ENCODE measurements at regions not wholly inside any gene's neighbourhood (a gene's known extent, or its start where the extent isn't known, plus 50 kb on each side); places are given as distances from the start of the nearest gene placed in this dataset.

DNA sequence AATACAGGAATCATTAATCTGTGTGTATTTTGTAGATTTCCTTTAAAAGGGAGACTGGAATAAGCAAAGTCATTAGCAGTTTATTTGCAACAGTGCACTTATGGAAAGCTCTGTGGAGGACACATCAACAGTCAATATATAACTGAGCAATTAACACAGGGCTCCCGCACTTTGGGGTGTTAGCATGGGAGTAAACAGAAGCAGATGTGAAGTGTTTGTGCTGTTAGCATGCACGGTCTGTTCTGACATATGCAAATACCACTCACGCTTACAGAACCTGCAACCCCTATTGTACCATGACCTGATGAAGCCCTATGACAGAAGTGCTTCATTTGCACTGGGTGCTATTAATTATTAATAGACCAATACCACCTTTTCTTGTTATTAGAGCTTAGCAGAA, 118.9 kb downstream of the PPP1R3A start:
- no peaks in the 10 kb centered on the region for H3K4me1 Mint-ChIP-seq (ENCODE audit: low read depth in 2 of 2)
- H3K36me3 Mint-ChIP-seq (ENCODE audit: insufficient read depth) = no peaks in the 10 kb centered on the region
- no peaks in the 10 kb centered on the region for H3K27me3 Mint-ChIP-seq
- H3K9me3 Mint-ChIP-seq = peaks cover 6 to 8% of the 10 kb centered on the region in 2 donors
- no peak overlapping the region for H3K4me3 Mint-ChIP-seq
- ATAC-seq (replicated peaks) (no peak), DNase-seq (no peak)
- no peak overlapping the region for H3K27ac Mint-ChIP-seq

DNA sequence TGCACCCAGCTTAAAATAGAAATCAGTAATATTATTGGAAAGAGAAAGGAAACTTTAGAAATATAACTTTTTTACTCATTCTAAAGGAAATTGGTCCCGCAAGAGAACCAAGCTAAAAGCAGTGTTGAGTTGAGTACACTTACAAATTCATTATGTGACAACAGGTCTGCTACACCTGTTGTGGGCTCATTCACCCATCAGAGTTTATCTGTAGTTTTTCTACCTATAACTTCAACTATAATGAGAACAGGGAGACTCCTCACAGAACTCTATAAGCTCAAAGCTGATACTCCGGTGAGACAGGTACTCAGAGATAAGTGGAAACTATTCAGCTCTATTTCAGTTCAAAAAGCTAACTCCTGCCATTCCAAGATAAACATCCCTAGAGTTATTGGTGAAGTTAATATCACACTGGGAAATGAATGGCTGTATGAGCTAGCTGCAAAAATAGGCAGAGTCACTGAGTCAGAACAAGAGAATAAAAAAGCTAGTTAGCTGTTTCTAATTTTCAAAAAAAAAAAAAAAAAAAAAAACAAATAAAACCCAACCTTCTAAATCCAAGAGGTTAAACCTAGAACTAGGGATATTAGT, 121.3 kb downstream of the PPP1R3A start:
- Mint-ChIP-seq H3K27me3 (no peaks in the 10 kb centered on the region), H3K9me3 (peaks cover 4 to 6% of the 10 kb centered on the region in 2 donors), H3K36me3 (ENCODE audit: insufficient read depth) (no peaks in the 10 kb centered on the region), H3K4me3 (no peak overlapping the region), H3K27ac (no peak overlapping the region), H3K4me1 (ENCODE audit: low read depth in 2 of 2) (no peaks in the 10 kb centered on the region)
- ATAC-seq (replicated peaks) = no peak
- DNase-seq = no peak

DNA sequence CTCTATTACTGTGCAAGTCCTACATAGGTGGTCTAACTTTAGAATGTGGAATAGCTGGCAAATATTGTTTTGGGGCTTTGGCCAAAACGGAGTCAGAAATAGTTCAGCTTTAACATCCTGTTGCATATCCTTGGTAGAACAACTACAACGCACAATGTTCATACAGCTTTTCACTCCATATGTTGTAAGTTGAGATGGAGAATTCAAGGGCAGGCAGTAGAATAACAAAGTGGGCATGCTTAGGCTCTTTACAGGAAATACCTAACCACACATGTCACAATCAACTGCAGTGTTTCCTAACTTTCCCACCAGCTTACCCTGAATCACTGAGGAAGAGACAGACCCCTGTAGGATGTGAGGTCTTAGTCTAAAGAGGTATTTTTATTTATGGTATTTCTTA, 122.3 kb downstream of the PPP1R3A start:
- no peak overlapping the region for H3K4me3 Mint-ChIP-seq

DNA sequence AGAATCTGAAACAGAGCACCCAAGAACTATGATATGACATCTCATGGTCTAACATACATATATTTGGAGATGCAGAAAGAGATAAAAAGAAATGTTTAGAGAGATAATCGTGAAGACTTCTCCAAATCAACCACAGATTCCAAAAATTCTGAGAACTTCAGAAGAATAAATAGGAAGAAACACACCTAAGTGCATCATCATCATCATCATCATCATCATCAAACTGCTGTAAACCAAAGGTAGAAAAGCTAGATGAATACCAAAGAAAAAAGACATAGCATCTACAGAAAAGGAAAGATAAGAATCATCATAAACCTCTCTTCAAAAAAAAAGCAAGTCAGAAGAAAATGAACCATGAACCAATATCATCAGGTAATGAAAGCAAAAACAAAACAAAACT, 124.2 kb downstream of the PPP1R3A start:
- H3K27ac Mint-ChIP-seq = no peak overlapping the region
- DNase-seq = no peak
- H3K27me3 Mint-ChIP-seq = no peaks in the 10 kb centered on the region
- H3K4me3 Mint-ChIP-seq = no peak overlapping the region
- H3K9me3 Mint-ChIP-seq = peaks cover 10 to 13% of the 10 kb centered on the region in 2 donors
- no peaks in the 10 kb centered on the region for H3K4me1 Mint-ChIP-seq (ENCODE audit: low read depth in 2 of 2)
- ATAC-seq (replicated peaks) = no peak
- no peaks in the 10 kb centered on the region for H3K36me3 Mint-ChIP-seq (ENCODE audit: insufficient read depth)

More for the DNA sequence above, 122.3 kb downstream of the PPP1R3A start:
- Mint-ChIP-seq H3K4me1 (ENCODE audit: low read depth in 2 of 2) (no peaks in the 10 kb centered on the region), H3K27me3 (no peaks in the 10 kb centered on the region), H3K9me3 (peaks cover 5 to 8% of the 10 kb centered on the region in 2 donors), H3K27ac (no peak overlapping the region), H3K36me3 (ENCODE audit: insufficient read depth) (no peaks in the 10 kb centered on the region)
- no peak for DNase-seq
- ATAC-seq (replicated peaks) = no peak

DNA sequence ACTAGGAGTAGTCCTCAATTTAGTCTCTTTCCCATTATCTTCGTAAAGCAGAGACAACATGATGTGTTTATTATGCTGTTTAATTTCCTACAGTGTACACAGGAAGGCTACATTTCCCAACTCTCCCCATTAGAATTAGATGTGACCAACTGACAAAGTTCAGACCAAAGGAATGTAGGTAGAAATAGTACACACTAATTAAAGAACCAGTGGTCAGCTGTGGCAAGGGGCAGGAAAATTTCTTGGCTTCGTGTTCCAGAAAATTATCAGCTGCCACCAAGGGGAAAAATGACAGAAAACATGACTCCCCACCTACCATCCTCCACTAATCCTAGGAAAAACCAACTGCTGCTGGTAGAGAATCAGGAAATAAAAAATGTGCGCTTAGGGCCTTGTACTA, 125.6 kb downstream of the PPP1R3A start:
- Mint-ChIP-seq H3K36me3 (ENCODE audit: insufficient read depth) (no peaks in the 10 kb centered on the region), H3K9me3 (peaks cover 13 to 20% of the 10 kb centered on the region in 2 donors), H3K27ac (no peak overlapping the region), H3K4me1 (ENCODE audit: low read depth in 2 of 2) (no peaks in the 10 kb centered on the region), H3K4me3 (no peak overlapping the region), H3K27me3 (no peaks in the 10 kb centered on the region)
- ATAC-seq (replicated peaks) (no peak), DNase-seq (no peak)

DNA sequence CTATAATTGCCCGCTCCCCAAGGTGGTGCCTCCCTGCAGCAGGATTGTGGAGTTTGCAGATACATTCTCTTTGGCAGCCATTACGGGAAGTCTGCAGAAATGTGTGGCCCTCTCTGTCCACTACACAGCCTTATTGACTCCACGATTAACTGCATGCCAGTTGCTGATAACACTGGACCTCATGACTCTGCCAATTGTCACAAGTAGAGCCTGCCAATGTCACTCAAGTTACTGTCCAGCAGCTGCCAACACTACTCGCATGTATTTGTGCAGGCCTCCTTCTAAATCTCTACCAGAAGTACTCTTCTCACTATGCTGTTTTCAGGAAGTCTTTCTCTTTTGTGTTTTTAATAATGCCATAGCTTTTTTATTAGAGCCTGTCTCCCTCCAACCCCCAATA, 128.8 kb downstream of the PPP1R3A start:
- no peak for ATAC-seq (replicated peaks)
- H3K4me1 Mint-ChIP-seq (ENCODE audit: low read depth in 2 of 2) = no peaks in the 10 kb centered on the region
- no peak overlapping the region for H3K4me3 Mint-ChIP-seq
- H3K36me3 Mint-ChIP-seq (ENCODE audit: insufficient read depth) = no peaks in the 10 kb centered on the region
- peaks cover 13 to 20% of the 10 kb centered on the region in 2 donors for H3K9me3 Mint-ChIP-seq
- H3K27ac Mint-ChIP-seq = no peak overlapping the region
- no peaks in the 10 kb centered on the region for H3K27me3 Mint-ChIP-seq
- DNase-seq = no peak

DNA sequence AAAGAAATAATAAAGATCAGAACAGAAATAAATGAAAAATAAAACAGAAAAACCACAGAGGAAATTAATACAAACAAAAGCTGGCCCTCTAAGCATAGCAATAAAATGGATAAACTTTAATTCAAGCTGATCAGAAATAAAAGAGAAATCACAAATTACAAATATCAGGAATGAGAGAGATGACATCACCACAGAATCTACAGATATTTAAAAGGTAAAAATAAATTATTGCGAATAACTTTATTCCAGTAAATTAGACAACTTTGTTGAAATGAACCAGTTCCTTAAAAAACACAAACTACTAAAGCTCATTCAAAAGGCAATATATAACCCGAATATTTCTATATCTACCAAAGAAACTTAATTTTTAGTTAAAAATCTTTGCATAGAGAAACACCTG, 131.7 kb downstream of the PPP1R3A start:
- ATAC-seq (replicated peaks) = no peak
- Mint-ChIP-seq H3K27ac (no peak overlapping the region), H3K27me3 (no peaks in the 10 kb centered on the region), H3K36me3 (ENCODE audit: insufficient read depth) (no peaks in the 10 kb centered on the region), H3K4me3 (no peak overlapping the region), H3K4me1 (ENCODE audit: low read depth in 2 of 2) (no peaks in the 10 kb centered on the region), H3K9me3 (peaks cover 10 to 14% of the 10 kb centered on the region in 2 donors)
- DNase-seq = no peak

DNA sequence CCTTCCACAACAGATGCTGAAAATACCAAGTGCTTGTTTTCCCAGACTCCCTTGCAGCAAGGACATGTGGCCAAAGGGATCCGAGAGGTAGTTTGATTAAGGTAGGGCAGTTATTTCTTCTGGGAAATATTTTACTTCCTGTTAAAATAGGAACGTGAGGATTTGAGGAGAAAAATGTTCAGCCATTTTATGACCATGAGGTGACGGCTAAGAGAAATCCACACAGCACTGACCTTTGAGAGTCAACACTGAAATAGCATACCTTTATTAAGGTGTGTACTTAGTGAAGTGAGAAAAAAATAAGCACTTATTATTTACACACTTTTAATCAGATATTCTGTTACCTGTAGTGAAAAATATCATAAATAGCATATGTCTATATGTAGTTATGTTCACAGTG, 133.9 kb downstream of the PPP1R3A start:
- ATAC-seq (replicated peaks) (no peak), DNase-seq (no peak)
- no peak overlapping the region for H3K27ac Mint-ChIP-seq
- no peaks in the 10 kb centered on the region for H3K36me3 Mint-ChIP-seq (ENCODE audit: insufficient read depth)
- H3K4me3 Mint-ChIP-seq = no peak overlapping the region
- H3K9me3 Mint-ChIP-seq = peaks cover 3 to 7% of the 10 kb centered on the region in 2 donors
- no peaks in the 10 kb centered on the region for H3K27me3 Mint-ChIP-seq
- H3K4me1 Mint-ChIP-seq (ENCODE audit: low read depth in 2 of 2) = no peaks in the 10 kb centered on the region

DNA sequence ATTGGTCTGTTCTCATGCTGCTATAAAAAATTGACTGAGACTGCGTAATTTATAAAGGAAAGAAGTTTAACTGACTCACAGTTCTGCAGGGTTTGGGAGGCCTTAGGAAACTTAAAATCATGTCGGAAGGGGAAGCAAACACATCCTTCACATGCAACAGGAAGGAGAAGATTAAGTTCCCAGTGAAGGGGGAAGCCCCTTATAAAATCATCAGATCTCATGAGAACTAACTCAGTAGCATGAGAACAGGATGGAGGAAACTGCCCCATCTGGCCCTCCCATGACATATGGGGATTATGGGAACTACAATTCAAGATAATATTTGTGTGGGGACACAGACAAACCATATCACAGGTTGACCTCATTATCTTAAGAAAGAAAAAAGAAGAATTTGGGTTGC, 134.5 kb downstream of the PPP1R3A start:
- DNase-seq (no peak), ATAC-seq (replicated peaks) (no peak)
- peaks cover 3 to 7% of the 10 kb centered on the region in 2 donors for H3K9me3 Mint-ChIP-seq
- H3K36me3 Mint-ChIP-seq (ENCODE audit: insufficient read depth) = no peaks in the 10 kb centered on the region
- H3K4me1 Mint-ChIP-seq (ENCODE audit: low read depth in 2 of 2) = no peaks in the 10 kb centered on the region
- no peak overlapping the region for H3K4me3 Mint-ChIP-seq
- no peaks in the 10 kb centered on the region for H3K27me3 Mint-ChIP-seq
- H3K27ac Mint-ChIP-seq = no peak overlapping the region

DNA sequence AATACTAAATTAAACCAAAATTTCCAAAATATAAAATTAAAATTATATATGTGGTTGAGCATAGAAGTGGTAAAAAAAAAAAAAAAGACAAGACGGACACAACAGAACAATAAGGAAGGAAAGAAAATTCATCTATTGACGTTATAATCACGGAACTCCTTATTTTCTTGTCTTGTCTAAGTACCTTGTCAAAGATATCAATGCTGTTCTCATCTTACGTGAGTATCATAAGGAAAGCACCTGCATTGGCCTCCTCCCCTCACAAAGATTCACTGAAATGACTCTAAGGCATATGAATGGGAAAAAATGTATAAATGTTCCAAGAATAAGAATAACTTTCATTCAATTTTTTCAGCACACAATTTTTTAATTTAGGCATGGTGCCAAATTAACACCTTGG, 135.4 kb downstream of the PPP1R3A start:
- H3K27ac Mint-ChIP-seq = no peak overlapping the region
- no peak overlapping the region for H3K4me3 Mint-ChIP-seq
- no peaks in the 10 kb centered on the region for H3K27me3 Mint-ChIP-seq
- ATAC-seq (replicated peaks) = no peak
- H3K9me3 Mint-ChIP-seq = peaks cover 0 to 1% of the 10 kb centered on the region in 2 donors
- no peaks in the 10 kb centered on the region for H3K36me3 Mint-ChIP-seq (ENCODE audit: insufficient read depth)
- DNase-seq = no peak
- no peaks in the 10 kb centered on the region for H3K4me1 Mint-ChIP-seq (ENCODE audit: low read depth in 2 of 2)

DNA sequence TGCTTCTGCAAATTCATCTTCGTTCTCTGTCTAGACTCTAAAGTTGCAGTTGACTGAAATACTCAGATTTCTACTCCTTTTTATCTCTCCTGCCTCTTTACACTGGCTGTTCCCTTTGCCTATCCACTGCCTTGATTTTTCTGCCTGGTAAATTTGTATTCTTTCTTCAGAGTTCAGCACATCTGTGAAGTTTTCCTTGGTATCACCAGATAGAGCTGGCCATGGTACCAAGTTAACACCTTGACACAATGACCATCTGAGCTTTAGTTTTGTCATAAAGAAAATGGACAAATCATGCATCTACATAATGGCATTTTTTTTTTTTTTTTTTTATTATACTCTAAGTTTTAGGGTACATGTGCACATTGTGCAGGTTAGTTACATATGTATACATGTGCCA, 143.0 kb downstream of the PPP1R3A start:
- DNase-seq = no peak

DNA sequence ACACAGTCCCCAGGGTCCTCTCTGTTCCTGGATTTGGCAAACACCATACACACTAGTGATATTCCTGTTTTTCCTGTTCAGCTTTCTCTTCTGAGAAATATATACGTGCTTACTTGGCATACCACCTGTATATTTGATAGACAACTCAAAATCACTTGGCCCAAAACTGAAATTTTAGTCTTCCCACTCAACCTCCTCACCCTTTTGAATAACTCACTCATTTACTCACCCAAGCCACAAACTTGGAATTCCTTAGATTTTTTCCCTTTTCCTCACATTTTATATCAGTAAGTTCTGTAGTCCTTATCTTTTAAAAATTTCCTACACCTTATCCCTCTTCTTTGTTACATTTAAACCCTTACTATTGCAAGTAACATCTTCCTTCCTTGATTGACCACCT, 143.4 kb downstream of the PPP1R3A start:
- no peak for DNase-seq
- no peaks in the 10 kb centered on the region for H3K36me3 Mint-ChIP-seq (ENCODE audit: insufficient read depth)
- H3K4me1 Mint-ChIP-seq (ENCODE audit: low read depth in 2 of 2) = no peaks in the 10 kb centered on the region
- no peak overlapping the region for H3K4me3 Mint-ChIP-seq
- no peaks in the 10 kb centered on the region for H3K27me3 Mint-ChIP-seq
- peaks cover 0 to 9% of the 10 kb centered on the region in 2 donors for H3K9me3 Mint-ChIP-seq
- no peak for ATAC-seq (replicated peaks)
- no peak overlapping the region for H3K27ac Mint-ChIP-seq

More for the DNA sequence above, 143.0 kb downstream of the PPP1R3A start:
- ATAC-seq (replicated peaks) = no peak
- Mint-ChIP-seq H3K27me3 (no peaks in the 10 kb centered on the region), H3K4me1 (ENCODE audit: low read depth in 2 of 2) (no peaks in the 10 kb centered on the region), H3K27ac (no peak overlapping the region), H3K9me3 (peaks cover 0 to 6% of the 10 kb centered on the region in 2 donors), H3K36me3 (ENCODE audit: insufficient read depth) (no peaks in the 10 kb centered on the region), H3K4me3 (no peak overlapping the region)

DNA sequence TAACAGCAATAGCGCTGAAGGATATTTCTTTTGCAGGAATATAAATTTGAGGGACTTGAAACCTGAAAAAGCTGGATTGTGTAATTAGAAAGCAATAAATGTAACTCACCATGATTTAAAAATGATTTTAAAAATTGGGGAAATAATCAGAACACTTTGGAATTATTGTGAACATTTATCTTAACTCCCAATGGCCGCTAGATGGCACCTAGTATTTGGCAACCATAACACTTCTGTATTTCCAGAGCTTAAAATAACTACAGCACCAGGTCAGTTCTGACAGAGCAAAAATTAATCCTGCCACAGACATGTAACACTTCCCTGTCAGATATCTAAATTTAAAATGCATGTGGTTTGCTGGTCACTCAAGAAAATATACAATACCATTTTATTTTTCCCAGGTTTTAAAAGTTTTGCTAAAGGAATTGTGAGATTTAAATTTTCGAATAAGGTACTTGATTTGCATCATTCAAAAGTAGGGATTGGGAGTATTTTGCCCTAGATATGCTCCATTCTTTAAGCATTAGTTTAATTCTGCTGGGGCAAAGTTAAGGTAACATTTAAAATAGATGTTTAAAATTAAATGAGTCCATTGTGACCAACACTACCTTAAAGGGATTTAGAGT, 144.5 kb downstream of the PPP1R3A start:
- Mint-ChIP-seq H3K9me3 (peaks cover 6 to 13% of the 10 kb centered on the region in 2 donors), H3K27me3 (no peaks in the 10 kb centered on the region), H3K4me1 (ENCODE audit: low read depth in 2 of 2) (no peaks in the 10 kb centered on the region), H3K27ac (no peak overlapping the region), H3K4me3 (no peak overlapping the region), H3K36me3 (ENCODE audit: insufficient read depth) (no peaks in the 10 kb centered on the region)
- ATAC-seq (replicated peaks) (no peak), DNase-seq (no peak)

DNA sequence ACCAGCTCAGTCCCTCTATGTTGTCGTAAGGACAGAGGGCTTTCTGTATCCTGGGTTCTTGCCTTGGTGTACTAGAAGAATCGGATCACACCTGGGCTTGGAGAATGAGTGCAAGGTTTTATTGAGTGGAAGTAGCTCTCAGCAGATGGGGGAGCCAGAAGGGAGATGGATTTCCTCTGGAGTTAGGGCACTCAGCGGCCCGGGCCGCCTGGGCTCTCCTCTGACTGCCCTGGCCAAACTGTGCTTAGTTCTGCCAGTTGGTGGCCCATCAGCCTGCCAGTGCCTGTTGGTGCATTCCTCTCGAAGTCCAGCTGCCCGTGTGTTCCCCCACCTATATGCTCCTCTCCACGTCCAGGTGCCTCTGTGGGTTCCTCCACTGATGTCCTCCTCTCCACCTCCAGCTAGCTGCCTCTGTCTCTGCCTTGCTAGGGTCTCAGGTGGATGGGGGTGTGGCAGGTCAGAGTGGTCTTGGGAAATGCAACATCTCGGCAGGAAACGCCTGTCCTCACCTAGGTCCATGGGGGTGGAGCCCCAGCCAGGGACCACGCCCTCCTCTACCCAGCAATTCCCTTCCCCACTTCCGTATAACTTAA, 148.6 kb downstream of the PPP1R3A start:
- H3K4me3 Mint-ChIP-seq = no peak overlapping the region
- H3K36me3 Mint-ChIP-seq (ENCODE audit: insufficient read depth) = no peaks in the 10 kb centered on the region
- H3K27me3 Mint-ChIP-seq = no peaks in the 10 kb centered on the region
- ATAC-seq (replicated peaks) (no peak), DNase-seq (no peak)
- no peak overlapping the region for H3K27ac Mint-ChIP-seq
- H3K4me1 Mint-ChIP-seq (ENCODE audit: low read depth in 2 of 2) = no peaks in the 10 kb centered on the region
- H3K9me3 Mint-ChIP-seq = peaks cover 9 to 13% of the 10 kb centered on the region in 2 donors
